ENCODE measurements at regions not wholly inside any gene's neighbourhood (a gene's known extent, or its start where the extent isn't known, plus 50 kb on each side); places are given as distances from the start of the nearest gene placed in this dataset.
"Not testable (repeated sequence)": the region's sequence is repeated elsewhere in the genome, so short reads cannot be mapped to it uniquely, and the experiment has no call there.

- DNase-seq (ENCODE audit: low spot score), result no peak
Measured at GRCh38 chr1:106254748-106255147, 801.7 kb upstream of the PRMT6 start.

- no peak for DNase-seq (ENCODE audit: low spot score)
Measured at GRCh38 chr1:106266786-106267185, 789.7 kb upstream of the PRMT6 start.

- no peak for DNase-seq (ENCODE audit: low spot score)
Measured at GRCh38 chr1:106268070-106268469, 788.4 kb upstream of the PRMT6 start.

GRCh38 chr1:106276871-106277270 lies 779.6 kb upstream of the PRMT6 start:
- no peak for DNase-seq (ENCODE audit: low spot score)

GRCh38 chr1:106277786-106278185 lies 778.7 kb upstream of the PRMT6 start:
- no peak for DNase-seq (ENCODE audit: low spot score)

GRCh38 chr1:106278716-106279115 lies 777.8 kb upstream of the PRMT6 start:
- DNase-seq (ENCODE audit: low spot score), result no peak

GRCh38 chr1:106289265-106289928 lies 767.1 kb upstream of the PRMT6 start:
- no peak for DNase-seq (ENCODE audit: low spot score)

- no peak for DNase-seq (ENCODE audit: low spot score)
Measured at GRCh38 chr1:106290805-106291501, 765.5 kb upstream of the PRMT6 start.

GRCh38 chr1:106292130-106292529 lies 764.3 kb upstream of the PRMT6 start:
- no peak for DNase-seq (ENCODE audit: low spot score)

GRCh38 chr1:106296431-106296830 lies 760.0 kb upstream of the PRMT6 start:
- no peak for DNase-seq (ENCODE audit: low spot score)

GRCh38 chr1:106304106-106304505 lies 752.4 kb upstream of the PRMT6 start:
- DNase-seq (ENCODE audit: low spot score), result no peak

- no peak for DNase-seq (ENCODE audit: low spot score)
Measured at GRCh38 chr1:106319612-106320011, 736.9 kb upstream of the PRMT6 start.

- DNase-seq (ENCODE audit: low spot score), result no peak
Measured at GRCh38 chr1:106325600-106325999, 730.9 kb upstream of the PRMT6 start.

GRCh38 chr1:106344494-106344893 lies 712.0 kb upstream of the PRMT6 start:
- no peak for DNase-seq (ENCODE audit: low spot score)

- DNase-seq (ENCODE audit: low spot score), result no peak
Measured at GRCh38 chr1:106360252-106360651, 696.2 kb upstream of the PRMT6 start.

GRCh38 chr1:106366627-106367319 lies 689.7 kb upstream of the PRMT6 start:
- DNase-seq (ENCODE audit: low spot score), result no peak

- no peak for DNase-seq (ENCODE audit: low spot score)
Measured at GRCh38 chr1:106378261-106378660, 678.2 kb upstream of the PRMT6 start.

GRCh38 chr1:106380772-106381171 lies 675.7 kb upstream of the PRMT6 start:
- DNase-seq (ENCODE audit: low spot score), result no peak

GRCh38 chr1:106389160-106389559 lies 667.3 kb upstream of the PRMT6 start:
- DNase-seq (ENCODE audit: low spot score), result not testable (repeated sequence)

GRCh38 chr1:106393046-106393445 lies 663.4 kb upstream of the PRMT6 start:
- no peak for DNase-seq (ENCODE audit: low spot score)

- DNase-seq (ENCODE audit: low spot score), result no peak
Measured at GRCh38 chr1:106396020-106396419, 660.5 kb upstream of the PRMT6 start.

- no peak for DNase-seq (ENCODE audit: low spot score)
Measured at GRCh38 chr1:106398391-106398790, 658.1 kb upstream of the PRMT6 start.

GRCh38 chr1:106406114-106406513 lies 650.4 kb upstream of the PRMT6 start:
- DNase-seq (ENCODE audit: low spot score), result no peak

All from AG08395 (cell line).